GM21528 (cell line): ENCODE measurements at regions not wholly inside any gene's neighbourhood (a gene's known extent, or its start where the extent isn't known, plus 50 kb on each side); places are given as distances from the start of the nearest gene placed in this dataset.
"Not testable (repeated sequence)": the region's sequence is repeated elsewhere in the genome, so short reads cannot be mapped to it uniquely, and the experiment has no call there.

ENCODE experiments used
- ATAC-seq: cut with Tn5 transposase; IDR thresholded peaks from one replicate; pipeline ENCODE4 v1.9.1; 2021; ENCODE audit warnings: mild to moderate bottlenecking, moderate library complexity; ENCODE audit not compliant: unreplicated experiment, low FRiP score

DNA sequence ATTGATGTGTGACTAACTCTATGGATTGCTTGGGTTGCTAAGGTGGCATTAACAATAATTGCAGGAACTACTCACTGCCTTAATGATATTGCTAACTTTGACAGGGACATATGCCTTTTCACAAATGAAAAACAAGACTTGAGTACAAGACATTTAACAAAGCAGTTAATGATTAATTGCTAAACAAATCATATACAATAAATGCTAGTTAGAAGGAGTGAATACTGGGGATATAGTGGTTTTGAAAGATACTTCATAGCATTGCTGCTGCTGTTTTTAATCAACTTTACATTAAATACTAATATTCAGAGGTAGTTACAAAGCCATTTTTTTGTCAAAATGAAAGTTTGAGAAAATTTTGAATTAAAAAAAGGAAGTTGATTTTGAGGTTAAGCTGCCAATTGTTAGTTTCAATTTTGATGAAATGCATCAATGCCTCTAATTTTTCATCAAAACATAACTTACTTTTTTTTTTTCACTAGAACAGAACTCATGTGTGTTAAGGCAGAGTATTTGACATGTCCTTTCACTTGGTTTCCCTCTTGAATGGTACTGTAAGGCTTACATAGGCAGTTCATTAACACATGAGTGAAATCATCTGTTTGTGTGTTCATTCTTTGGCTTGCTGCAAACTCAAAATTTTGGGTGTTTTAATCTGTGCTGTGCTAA, 106.2 kb upstream of the SEMA3D start:
- ATAC-seq = peak; percentile 69

DNA sequence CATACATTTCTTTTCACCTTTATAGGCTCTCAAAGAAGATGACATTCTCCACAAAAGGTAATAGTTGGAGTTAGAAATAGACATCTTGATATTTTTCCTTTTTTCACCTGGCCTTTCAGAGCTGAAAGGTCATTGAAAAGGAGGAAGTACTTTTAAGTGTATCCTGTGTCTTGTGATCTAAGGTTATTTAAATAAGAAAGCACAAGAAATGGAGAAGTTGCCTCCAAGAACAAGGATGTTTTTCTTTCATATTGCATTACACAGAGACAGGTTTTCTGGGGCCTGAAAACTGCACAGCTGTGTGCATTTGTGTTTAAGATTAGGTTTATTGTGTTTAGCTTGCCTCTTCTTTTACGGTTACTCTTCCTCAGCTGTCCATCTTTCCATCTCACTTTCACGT, 103.4 kb upstream of the SEMA3D start:
- ATAC-seq = no peak

DNA sequence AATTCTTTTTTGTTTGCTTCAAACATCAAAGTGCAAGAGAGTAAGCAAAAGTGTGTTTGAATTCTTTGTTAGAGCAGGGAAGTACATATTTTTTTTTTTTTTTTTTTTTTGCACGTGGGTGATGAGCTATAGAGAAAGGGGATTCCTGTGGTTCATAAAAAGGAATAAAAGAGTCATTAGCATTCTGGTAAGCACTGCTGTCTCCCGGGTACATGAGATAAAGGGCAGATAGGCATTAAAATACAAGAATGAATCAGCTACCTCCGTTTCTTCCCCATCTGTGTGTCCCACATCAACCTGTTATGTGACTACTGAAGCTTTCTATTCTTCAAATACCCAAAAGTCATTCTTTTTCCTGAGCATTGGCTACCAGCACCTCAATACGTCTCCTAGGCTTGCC, 102.4 kb upstream of the SEMA3D start:
- ATAC-seq = no peak

DNA sequence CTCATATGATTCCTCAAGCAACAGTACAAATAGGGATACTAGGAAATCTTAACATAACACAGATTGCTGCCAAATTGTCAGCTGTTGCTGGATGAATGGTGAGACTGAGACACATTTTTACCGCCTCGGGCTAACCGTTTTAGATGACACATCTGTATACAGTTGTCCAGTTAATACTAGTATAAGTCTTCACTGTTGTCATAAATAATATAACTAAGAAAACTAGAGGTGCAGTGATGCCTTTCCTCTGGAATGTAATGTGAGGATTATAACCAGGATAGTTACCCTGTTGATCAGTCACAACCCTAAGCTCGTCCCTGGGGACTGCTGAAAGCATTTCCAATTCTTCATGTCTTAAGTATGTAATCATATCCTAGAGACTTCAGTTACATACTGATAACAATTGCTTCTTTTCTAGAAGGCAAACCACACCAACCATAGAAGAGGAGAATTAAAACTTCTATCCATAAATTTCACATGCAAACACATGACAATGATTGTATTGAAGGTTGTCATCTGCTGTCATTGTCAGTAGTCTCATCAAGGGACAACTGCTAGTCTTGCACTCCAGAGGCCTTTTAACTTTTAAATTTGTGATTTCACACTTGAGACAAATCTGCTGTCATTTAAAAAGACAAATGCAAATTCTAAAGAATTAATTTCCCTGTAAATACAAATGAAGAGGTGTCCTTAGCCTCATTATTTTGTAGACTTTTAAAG, 100.4 kb upstream of the SEMA3D start:
- ATAC-seq = no peak

DNA sequence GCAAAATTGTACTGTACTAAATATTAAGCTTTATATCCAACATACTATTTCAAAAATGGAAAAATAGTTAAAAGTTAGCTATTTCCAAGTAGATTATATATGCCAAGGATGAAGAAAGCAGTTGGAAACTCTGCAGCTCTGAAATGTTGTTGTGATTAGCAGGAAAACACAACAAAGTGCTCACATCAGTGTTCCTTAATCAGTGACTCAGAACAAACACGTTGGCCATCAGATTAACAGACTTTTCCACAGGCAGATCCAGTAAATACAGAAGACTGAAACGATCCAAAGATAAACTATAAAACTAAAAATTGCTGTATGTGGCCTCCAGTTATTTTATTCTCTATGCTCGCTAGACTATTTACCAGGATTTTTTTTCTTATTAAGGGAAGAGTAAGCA, 99.6 kb upstream of the SEMA3D start:
- no peak for ATAC-seq

DNA sequence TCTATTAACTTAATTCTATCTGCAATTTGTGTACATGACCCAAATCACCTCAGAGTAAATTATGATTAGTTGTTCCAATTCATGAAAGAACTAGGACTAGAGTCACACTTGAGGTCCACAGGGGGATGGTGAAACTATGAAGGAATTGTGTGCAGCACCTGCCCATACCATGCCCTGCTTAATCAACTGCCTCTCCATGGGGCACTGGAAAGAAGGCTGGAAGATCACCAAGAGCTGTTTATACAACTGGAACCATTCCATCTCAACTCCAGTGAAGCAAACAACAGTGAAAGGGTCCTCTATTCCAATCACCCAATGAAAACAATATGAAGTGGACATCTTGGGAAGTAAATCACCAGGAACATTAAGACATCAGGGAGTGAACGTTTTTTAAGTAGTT, 98.7 kb upstream of the SEMA3D start:
- no peak for ATAC-seq

DNA sequence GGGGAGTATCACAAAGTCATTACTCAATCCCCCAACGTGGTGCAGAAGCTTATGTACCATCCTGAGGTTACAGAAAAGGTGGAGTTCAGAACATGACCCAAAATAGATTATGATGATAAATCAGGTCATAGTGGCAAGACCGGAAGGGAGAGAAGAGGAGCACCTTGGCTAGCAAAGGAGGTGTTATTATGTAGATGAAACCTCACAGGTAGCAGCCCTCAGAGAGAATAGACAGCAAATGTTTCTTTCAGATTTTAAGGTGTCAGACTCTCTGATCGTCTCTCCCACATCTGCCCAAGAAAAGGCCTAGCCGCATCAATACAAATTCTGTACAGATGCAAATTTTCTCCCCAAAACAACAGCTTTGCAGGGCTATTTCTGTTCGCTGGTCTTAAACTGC, 88.3 kb upstream of the SEMA3D start:
- no peak for ATAC-seq

DNA sequence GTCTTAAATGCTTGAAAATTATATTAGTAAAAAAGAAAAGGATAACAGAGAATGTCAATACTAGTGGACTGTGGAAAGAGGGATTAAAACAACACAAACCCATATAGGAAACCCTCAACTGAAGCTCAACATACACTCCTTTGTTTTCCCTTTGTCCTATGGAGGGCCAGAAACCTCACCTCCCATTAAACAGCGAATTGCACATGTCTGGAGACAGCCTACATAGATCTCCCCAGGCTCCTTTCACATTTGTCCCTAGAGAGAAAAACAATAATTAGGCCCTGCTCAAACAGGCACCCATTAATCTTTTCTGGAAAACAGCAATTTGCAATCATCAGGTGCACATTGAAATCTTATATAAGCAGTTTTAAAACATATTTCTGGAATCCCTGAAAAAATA, 87.6 kb upstream of the SEMA3D start:
- no peak for ATAC-seq

DNA sequence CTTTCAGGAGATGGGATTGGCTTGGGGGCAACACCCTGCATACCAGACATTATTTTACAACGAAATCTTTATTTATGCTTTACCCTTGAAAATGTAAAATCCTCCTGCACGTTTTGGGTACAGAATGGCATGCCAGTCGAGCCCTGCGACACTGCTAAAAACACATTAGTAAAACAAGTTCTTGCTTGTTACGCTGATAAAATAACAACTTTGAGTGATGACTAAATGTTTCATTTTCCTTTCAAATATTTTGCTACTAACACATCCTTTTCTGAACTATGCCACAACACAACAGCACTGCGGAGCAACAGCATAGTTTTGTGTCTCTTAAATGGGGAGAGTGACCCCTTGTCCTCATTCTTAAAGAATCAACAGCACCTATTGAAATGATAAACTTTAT, 76.0 kb upstream of the SEMA3D start:
- no peak for ATAC-seq

DNA sequence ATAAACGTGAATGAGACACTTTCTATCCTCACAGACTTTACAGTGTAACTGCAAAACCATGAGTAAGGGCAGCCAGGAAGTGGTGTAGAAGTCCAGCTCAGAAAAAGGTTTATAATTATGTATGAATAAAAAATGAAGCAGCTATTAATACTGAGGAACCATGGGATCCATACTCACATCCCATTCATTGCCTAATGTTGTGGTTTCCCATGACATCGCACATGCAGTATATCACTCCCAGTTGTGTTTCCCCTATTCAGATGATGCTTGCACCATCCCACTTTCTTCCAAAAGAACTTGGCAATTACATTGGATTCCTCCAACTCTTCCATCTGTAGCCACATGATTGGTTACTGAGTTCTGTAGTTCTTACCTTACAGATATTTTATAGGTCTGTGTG, 74.5 kb upstream of the SEMA3D start:
- no peak for ATAC-seq

DNA sequence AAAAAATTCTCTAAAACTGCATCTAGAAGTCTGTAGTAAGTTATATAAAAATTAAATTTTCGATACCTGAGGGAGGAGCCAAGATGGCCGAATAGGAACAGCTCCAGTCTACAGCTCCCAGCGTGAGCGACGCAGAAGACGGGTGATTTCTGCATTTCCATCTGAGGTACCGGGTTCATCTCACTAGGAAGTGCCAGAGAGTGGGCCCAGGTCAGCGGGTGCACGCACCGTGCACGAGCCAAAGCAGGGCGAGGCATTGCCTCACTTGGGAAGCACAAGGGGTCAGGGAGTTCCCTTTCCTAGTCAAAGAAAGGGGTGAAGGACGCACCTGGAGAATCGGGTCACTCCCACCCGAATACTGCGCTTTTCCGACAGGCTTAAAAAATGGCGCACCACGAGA, 62.9 kb upstream of the SEMA3D start:
- ATAC-seq = not testable (repeated sequence)

DNA sequence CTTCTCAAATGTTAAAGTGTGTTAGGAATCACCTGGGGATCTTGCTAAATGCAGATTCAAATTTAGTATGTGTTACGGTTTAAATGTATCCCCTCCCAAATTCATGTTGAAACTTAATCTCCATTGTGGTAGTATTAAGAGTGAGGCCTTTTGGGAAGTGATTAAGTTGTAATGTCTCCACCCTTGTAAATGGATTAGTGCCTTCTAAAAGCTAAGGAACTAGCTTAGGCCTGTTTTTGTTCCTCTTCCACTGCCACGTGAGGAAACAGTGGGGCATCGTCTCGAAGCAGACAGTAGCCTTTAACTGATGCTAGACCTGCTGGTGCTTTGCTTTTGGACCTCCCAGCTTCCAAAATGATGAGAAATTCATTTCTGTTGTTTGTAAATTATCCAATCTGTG, 52.3 kb upstream of the SEMA3D start:
- ATAC-seq = no peak

DNA sequence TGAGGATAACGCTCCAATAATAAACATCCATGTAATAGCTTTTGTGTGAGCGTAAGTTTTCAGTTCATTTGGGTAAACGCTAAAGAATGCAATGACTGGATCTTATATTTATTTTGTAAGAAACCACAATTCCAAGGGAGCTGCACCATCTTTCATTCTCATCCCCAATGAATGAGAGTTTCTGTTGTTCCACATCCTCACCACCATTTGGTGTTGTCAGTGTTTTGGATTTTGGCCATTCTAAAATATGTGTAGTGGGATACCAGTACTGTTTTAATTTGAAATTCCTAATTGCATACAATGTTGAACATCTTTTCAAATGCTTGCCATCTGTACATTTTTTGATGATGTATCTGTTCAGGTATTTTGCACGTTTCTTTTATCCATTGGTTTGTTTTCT, 50.9 kb upstream of the SEMA3D start:
- ATAC-seq = no peak
